ENCODE measurements at regions not wholly inside any gene's neighbourhood (a gene's known extent, or its start where the extent isn't known, plus 50 kb on each side); places are given as distances from the start of the nearest gene placed in this dataset.
"Not testable (repeated sequence)": the region's sequence is repeated elsewhere in the genome, so short reads cannot be mapped to it uniquely, and the experiment has no call there.

DNA sequence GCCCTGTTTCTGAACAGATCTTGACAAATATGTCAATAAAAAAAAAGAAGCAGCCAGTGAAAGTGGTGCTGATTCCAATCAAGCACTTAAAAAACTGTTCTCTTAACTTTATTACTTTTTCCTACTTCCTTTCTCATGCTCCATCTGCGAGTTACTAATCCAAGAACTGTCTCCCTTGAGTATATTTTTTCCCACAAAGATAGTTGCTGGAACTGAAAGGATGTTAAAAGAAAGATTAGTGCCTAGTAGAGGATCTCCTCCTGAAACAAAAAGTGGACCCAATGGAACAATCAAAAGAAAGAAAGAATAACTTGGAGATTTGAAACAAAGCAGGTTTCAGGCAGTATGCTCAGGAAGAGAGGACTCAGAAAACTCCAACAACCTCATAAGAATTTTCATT lies 1034.8 kb downstream of the PCDH17 start:
- no peak for FAIRE-seq
- DNase-seq (ENCODE audit: insufficient read length) = no peak
- TF ChIP-seq POLR2A (IDR thresholded peaks at IDR 0.05; ENCODE audit: low read depth, low read length) (no peak), POLR2AphosphoS5 (IDR thresholded peaks at IDR 0.05; ENCODE audit: low read depth, low read length) (no peak), TAF1 (IDR thresholded peaks at IDR 0.05; ENCODE audit: borderline replicate concordance, low read depth, low read length) (no peak)

DNA sequence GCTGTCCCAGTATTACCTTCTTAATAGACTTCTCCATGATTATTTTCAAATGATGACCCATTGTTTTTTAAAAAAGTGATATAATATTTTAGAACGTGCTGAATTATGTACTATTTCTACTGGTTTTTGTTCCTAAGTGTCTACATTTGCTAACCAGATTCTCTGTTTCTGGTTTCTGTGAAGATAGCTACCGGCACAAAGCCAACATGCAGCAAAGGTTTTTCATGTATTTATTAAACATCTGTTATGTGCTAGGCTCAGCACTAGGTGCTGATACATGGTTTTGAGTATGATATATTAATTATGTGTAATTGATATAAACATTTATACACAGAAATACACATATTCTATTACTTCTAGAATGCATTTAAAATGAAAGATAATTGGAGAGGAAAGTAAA lies 1035.6 kb downstream of the PCDH17 start:
- DNase-seq (ENCODE audit: insufficient read length) = no peak
- FAIRE-seq = no peak
- TF ChIP-seq POLR2AphosphoS5 (IDR thresholded peaks at IDR 0.05; ENCODE audit: low read depth, low read length) (no peak), POLR2A (IDR thresholded peaks at IDR 0.05; ENCODE audit: low read depth, low read length) (no peak), TAF1 (IDR thresholded peaks at IDR 0.05; ENCODE audit: borderline replicate concordance, low read depth, low read length) (no peak)

DNA sequence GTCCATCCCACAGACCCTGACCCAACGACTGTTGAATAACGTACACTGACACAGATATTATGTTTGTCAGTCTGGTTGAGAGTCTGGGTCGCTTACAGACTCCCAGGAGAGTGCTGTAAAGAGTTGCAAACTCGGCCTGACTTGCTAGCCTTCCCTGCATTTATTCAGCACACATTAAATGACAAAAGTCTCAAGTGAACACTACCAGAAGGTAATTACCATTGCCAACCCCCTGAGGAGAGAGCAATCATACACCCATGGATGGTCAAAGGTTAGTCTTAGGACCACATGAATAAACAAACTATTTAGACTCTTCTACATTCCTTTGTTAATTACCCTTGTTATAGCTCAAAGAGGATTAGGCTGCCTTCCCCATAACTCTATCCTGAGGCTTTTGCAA lies 1048.6 kb downstream of the PCDH17 start:
- no peak for TF ChIP-seq TAF1 (IDR thresholded peaks at IDR 0.05; ENCODE audit: borderline replicate concordance, low read depth, low read length)
- TF ChIP-seq POLR2AphosphoS5 (IDR thresholded peaks at IDR 0.05; ENCODE audit: low read depth, low read length) = no peak
- FAIRE-seq (no peak), DNase-seq (ENCODE audit: insufficient read length) (no peak)

DNA sequence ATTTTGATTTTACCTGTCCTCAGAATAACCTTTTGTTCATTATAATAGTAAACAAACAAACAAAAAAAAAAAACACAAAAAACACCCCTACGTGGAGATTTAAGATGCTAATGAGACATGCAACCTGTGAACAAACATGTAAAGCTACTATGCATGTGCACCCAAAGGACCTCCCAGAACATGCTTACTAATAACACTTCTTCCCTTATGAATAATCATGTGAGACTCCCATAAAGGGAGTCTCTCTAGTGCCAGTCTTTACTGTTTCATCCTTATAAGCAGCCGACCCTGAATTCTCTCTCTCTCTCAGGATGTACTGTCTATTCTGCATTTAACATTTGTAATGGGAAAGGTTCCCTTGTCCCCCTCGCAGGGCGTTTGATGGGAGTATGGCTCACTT lies 1051.1 kb downstream of the PCDH17 start:
- no peak for FAIRE-seq
- TF ChIP-seq POLR2AphosphoS5 (IDR thresholded peaks at IDR 0.05; ENCODE audit: low read depth, low read length) (no peak), TAF1 (IDR thresholded peaks at IDR 0.05; ENCODE audit: borderline replicate concordance, low read depth, low read length) (no peak), POLR2A (IDR thresholded peaks at IDR 0.05; ENCODE audit: low read depth, low read length) (no peak)
- no peak for DNase-seq (ENCODE audit: insufficient read length)

DNA sequence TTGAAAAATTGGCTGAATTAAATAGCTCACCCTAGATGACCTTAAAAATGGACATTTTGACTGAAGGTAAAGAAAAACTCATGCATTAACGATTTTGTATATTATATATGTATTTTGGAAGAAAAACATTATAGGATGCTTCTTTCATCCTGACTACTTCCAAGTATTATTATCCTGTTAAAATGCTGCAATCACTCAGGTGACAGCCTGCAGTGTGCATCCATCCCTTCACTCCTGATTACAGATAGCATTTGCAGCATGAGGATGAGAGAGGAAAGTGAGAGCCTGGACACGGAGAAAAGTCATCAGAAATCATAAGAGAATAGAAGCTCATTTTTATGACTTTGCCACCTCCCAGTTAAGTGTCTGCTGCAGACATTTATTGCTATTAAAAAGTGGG lies 1055.6 kb downstream of the PCDH17 start:
- FAIRE-seq (no peak), DNase-seq (ENCODE audit: insufficient read length) (no peak)
- TF ChIP-seq TAF1 (IDR thresholded peaks at IDR 0.05; ENCODE audit: borderline replicate concordance, low read depth, low read length) = no peak
- no peak for TF ChIP-seq POLR2AphosphoS5 (IDR thresholded peaks at IDR 0.05; ENCODE audit: low read depth, low read length)
- TF ChIP-seq POLR2A (IDR thresholded peaks at IDR 0.05; ENCODE audit: low read depth, low read length) = no peak

DNA sequence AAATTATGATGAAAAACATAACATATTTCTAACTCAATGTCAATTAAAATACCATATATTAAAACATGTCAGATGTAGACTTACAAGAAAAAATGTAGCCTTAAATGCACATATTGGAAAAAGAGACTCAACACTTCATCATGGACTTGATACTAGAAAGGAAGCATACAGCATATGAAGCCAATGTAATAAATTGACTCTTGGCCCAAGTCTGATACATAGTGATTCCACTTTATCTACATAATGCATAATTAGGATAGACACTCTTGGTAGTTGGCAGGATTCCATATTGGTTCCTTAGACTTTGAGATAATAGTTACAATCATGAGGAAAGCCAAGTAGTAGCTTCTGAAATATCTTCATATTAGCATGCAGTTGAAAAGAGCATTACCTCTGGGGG lies 1067.0 kb downstream of the PCDH17 start:
- no peak for DNase-seq (ENCODE audit: insufficient read length)
- TF ChIP-seq POLR2A (IDR thresholded peaks at IDR 0.05; ENCODE audit: low read depth, low read length) (no peak), TAF1 (IDR thresholded peaks at IDR 0.05; ENCODE audit: borderline replicate concordance, low read depth, low read length) (no peak), POLR2AphosphoS5 (IDR thresholded peaks at IDR 0.05; ENCODE audit: low read depth, low read length) (no peak)
- no peak for FAIRE-seq

DNA sequence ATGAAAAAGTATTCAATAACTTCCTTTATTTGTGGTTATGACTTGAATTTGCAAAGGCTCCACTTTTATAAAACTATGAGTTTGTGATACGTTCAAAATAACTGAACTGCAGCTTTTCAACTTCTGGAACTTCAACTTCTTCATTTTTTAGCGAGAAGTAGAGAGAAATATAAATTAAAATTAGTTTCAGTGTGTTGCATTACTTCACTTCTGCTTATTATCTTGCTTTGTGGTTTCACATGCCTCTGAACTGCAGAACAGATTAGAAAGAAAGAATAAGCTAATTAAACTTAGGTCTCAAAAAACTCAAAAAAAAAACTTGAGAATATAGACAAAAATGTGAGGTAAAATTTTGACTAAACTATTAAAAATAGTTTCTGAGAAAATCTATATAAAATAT lies 1073.4 kb downstream of the PCDH17 start:
- FAIRE-seq = no peak
- TF ChIP-seq POLR2A (IDR thresholded peaks at IDR 0.05; ENCODE audit: low read depth, low read length) (no peak), POLR2AphosphoS5 (IDR thresholded peaks at IDR 0.05; ENCODE audit: low read depth, low read length) (no peak), TAF1 (IDR thresholded peaks at IDR 0.05; ENCODE audit: borderline replicate concordance, low read depth, low read length) (no peak)
- DNase-seq (ENCODE audit: insufficient read length) = no peak

DNA sequence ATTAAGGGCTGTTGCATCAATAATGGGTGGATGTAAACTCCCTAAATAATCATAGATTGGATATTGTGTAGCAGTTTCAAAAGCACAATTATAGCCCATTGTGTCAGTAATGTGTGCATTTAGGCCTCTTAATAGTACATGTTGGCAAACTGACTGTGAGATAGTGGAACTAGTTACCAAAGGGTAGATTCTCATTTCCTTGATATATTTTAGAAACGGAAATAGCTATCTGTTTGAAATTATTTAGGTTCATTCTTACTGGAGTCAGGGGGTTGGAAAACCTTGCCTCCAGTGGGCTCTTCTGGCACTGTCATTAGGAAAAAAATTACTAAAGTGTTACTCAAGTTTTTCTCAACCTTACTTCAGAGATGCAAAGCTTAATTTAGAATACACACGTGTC lies 1074.9 kb downstream of the PCDH17 start:
- FAIRE-seq (no peak), DNase-seq (ENCODE audit: insufficient read length) (no peak)
- TF ChIP-seq POLR2AphosphoS5 (IDR thresholded peaks at IDR 0.05; ENCODE audit: low read depth, low read length) = no peak
- no peak for TF ChIP-seq POLR2A (IDR thresholded peaks at IDR 0.05; ENCODE audit: low read depth, low read length)
- no peak for TF ChIP-seq TAF1 (IDR thresholded peaks at IDR 0.05; ENCODE audit: borderline replicate concordance, low read depth, low read length)

DNA sequence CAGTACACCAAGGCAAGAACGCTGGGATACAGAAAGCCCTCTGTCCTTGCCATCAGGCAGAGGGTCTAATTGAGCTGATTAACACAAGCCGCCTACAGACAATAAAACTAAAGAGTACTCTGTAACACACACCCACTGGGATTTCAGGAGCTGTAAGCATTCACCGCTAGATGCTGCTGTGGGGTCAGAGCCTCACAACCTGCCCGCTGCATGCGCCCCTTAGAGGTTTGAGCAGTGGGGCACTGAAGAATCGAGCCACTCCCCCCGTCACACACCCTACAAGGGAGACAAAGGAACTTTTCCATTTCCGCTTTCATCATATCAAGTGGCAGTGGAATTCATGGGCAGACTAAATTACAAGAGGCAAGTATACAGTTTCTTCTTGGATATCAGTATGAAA lies 1080.6 kb downstream of the PCDH17 start:
- TF ChIP-seq POLR2A (IDR thresholded peaks at IDR 0.05; ENCODE audit: low read depth, low read length) (no peak), TAF1 (IDR thresholded peaks at IDR 0.05; ENCODE audit: borderline replicate concordance, low read depth, low read length) (no peak), POLR2AphosphoS5 (IDR thresholded peaks at IDR 0.05; ENCODE audit: low read depth, low read length) (no peak)
- DNase-seq (ENCODE audit: insufficient read length) = no peak
- FAIRE-seq = no peak

DNA sequence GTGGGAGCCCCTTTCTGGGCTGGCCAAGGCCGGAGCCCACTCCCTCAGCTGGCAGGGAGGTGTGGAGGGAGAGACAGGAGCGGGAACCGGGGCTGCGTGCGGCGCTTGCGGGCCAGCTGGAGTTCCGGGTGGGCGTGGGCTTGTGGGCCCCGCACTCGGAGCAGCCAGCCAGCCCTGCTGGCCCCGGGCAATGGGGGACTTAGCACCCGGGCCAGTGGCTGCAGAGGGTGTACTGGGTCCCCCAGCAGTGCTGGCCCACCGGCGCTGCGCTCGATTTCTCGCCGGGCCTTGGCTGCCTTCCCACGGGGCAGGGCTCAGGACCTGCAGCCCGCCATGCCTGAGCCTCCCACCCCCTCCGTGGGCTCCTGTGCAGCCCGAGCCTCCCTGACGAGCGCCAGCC lies 1082.5 kb downstream of the PCDH17 start:
- FAIRE-seq = not testable (repeated sequence)

DNA sequence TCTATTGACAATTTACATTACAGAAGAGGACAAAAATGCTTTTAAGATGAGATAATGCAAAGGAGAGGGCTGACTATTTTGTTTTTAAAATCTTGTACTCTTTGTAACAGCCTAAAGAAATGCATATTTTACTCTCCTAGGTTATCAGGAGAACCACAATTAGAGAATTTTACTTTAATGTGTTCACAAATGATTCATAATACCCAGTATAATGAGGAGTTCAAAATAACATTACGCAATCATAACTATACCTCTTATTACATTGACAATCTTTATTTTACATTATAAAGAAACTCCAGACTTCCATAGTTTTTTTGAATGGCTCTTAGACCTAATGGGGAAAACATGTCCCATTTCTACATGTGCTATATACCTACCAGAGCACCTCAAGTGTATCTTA lies 1089.7 kb downstream of the PCDH17 start:
- FAIRE-seq (no peak), DNase-seq (ENCODE audit: insufficient read length) (no peak)
- TF ChIP-seq POLR2AphosphoS5 (IDR thresholded peaks at IDR 0.05; ENCODE audit: low read depth, low read length) (no peak), POLR2A (IDR thresholded peaks at IDR 0.05; ENCODE audit: low read depth, low read length) (no peak)

More for the DNA sequence above, 1082.5 kb downstream of the PCDH17 start:
- DNase-seq (ENCODE audit: insufficient read length) = not testable (repeated sequence)

DNA sequence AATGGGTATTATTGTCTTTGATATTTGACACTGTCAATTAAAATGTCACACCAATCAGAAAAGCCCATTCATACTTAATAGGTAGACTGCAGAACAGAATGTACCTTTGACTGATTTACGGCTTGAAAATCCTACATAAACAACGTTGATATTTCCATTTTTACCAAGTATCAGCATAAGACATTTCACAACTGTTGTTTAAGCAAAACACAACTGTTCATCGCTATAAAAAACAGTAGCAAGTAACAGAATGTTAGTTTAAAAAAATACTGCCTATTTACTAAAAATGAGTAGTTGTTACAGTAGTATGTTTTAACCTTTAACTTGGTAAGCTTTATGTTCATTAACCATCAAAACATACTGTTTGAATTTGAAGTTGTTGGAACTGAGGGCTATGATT lies 1096.6 kb downstream of the PCDH17 start:
- no peak for FAIRE-seq
- TF ChIP-seq POLR2A (IDR thresholded peaks at IDR 0.05; ENCODE audit: low read depth, low read length) (no peak), TAF1 (IDR thresholded peaks at IDR 0.05; ENCODE audit: borderline replicate concordance, low read depth, low read length) (no peak), POLR2AphosphoS5 (IDR thresholded peaks at IDR 0.05; ENCODE audit: low read depth, low read length) (no peak)
- DNase-seq (ENCODE audit: insufficient read length) = no peak

DNA sequence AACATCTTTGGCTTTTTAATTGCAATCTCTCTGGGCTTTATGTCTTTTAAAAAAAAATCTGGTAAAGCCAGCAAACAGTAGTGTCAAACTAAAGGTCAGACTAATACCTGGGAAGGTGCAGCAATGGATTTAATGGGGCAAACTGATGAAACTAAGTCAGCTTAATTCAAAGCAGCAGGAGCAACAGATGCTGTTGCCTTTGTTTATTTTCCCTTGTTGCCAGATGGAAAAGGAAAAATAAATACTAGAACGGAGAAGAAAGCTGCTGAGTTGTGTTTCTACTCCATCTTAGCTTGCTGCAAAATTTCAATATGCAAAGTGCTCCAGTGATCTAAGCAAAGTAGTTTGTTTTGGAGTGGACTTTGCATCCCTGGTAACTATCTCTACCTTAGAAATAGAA lies 1097.8 kb downstream of the PCDH17 start:
- no peak for FAIRE-seq

More for the DNA sequence above, 1097.8 kb downstream of the PCDH17 start:
- no peak for DNase-seq (ENCODE audit: insufficient read length)
- TF ChIP-seq POLR2AphosphoS5 (IDR thresholded peaks at IDR 0.05; ENCODE audit: low read depth, low read length) = no peak
- no peak for TF ChIP-seq TAF1 (IDR thresholded peaks at IDR 0.05; ENCODE audit: borderline replicate concordance, low read depth, low read length)
- no peak for TF ChIP-seq POLR2A (IDR thresholded peaks at IDR 0.05; ENCODE audit: low read depth, low read length)

Measured in GM12892 (cell line).